Esophagus muscularis mucosa (tissue), 4 donors: ENCODE measurements at regions not wholly inside any gene's neighbourhood (a gene's known extent, or its start where the extent isn't known, plus 50 kb on each side); places are given as distances from the start of the nearest gene placed in this dataset.

ENCODE experiments used
- DNase-seq: peaks from one replicate; pipeline ENCODE4 v3.0.0-alpha.2; 2017; ENCODE audit errors: extremely low spot score
- H3K27ac ChIP-seq, 4 donors: fragments of 200-600 bp; sonication (generic); replicated peaks in 1 of 4; 1 replicate in 3 of 4; 2 replicates in 1 of 4; pipeline ENCODE4 v1.5.1; 2016 to 2019; ENCODE audit warnings: mild to moderate bottlenecking in 1 of 4
- H3K27me3 ChIP-seq, 4 donors: fragments of 200-600 bp; sonication (generic); one replicate each; pipeline versions ENCODE4 v1.5.1 to v1.6.0; 2016 to 2019
- H3K36me3 ChIP-seq, 4 donors: fragments of 200-600 bp; sonication (generic); one replicate each; pipeline ENCODE4 v1.5.1; 2016 to 2019
- H3K4me1 ChIP-seq, 4 donors: fragments of 200-600 bp; sonication (generic); one replicate each; pipeline ENCODE4 v1.5.1; 2016 to 2019
- H3K4me3 ChIP-seq, 4 donors: fragments of 200-600 bp; sonication (generic); 1 replicate in 2 of 4; 2 replicates in 2 of 4; pipeline ENCODE4 v1.5.1; 2016 to 2019; ENCODE audit warnings: mild to moderate bottlenecking in 4 of 4, moderate library complexity in 1 of 4
- H3K9me3 ChIP-seq, 4 donors: fragments of 200-600 bp; sonication (generic); 1 replicate in 3 of 4; 2 replicates in 1 of 4; pipeline ENCODE4 v1.5.1; 2016 to 2019
- EP300 ChIP-seq: sonication (generic); formaldehyde crosslinking; IDR thresholded peaks from one replicate; pipeline ENCODE4 v1.6.1; 2017; ENCODE audit warnings: antibody characterized with exemption
- POLR2A ChIP-seq: fragments of 450-650 bp; IDR thresholded peaks from one replicate; pipeline ENCODE4 v1.6.1; 2017; ENCODE audit warnings: antibody characterized with exemption, moderate library complexity, mild to moderate bottlenecking, low read depth
- POLR2AphosphoS5 ChIP-seq, 2 donors: sonication (generic); formaldehyde crosslinking; IDR thresholded peaks; one replicate each; pipeline ENCODE4 v1.6.1; 2017; ENCODE audit warnings: antibody characterized with exemption in 2 of 2
- WGBS: methylation state at CpG from one replicate; pipeline ENCODE4 v1.1.5; 2018; 5-methylcytosine and 5-hydroxymethylcytosine counted together
- intact Hi-C: fragments of 100-400 bp; cut with DNase I; formaldehyde crosslinking; loops from one replicate; pipeline ENCODE4 v1.15.1; 2023
- TF ChIP-seq, protein P1 (sequence below), 3 experiments: fragments of 200-600 bp in 2 of 3; fragments of 450-650 bp in 1 of 3; sonication (generic) in 2 of 3; IDR thresholded peaks; one replicate each; pipeline ENCODE4 v1.5.1; 2017 to 2019; ENCODE audit warnings: antibody characterized with exemption in 3 of 3, mild to moderate bottlenecking in 2 of 3, moderate library complexity in 1 of 3

DNA sequence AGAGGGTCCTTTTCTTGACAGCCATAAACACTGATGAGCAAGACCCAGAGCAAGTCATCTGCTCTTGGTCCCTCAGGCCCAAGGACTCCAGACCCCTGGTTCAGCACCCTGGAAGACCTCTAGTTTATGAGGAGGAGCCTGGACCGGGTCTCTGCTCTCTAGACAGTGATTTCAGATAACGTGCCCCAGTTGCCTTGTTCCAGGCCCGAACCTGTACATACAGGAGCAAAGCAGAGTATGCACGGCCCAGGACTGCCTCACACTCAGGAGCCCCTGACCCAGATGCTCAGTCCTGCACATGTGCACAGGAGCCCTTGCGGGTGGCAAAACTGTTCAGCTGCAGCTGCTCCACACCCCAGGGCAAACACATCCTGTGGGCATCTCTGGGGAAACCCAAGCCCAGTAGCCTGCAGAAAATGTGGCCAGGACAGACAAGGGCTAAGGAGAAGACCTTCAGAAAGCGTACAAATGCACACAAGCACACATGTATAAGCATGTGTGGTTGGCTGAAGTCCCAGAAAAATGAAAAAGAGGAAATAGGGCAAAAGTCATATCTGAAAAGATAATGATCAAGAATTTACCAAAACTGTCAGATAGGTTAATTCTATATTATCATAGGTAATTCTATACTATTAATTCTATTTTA, 59.9 kb upstream of the CORO2B start:
- no peaks in the 10 kb centered on the region for H3K9me3 ChIP-seq
- DNase-seq = no peak
- H3K27ac ChIP-seq = no peak overlapping the region
- intact Hi-C loops = no loop called here
- H3K36me3 ChIP-seq = no peaks in the 10 kb centered on the region
- H3K4me3 ChIP-seq = no peak overlapping the region
- TF ChIP-seq POLR2A (no peak), POLR2AphosphoS5 (IDR thresholded peaks at IDR 0.05) (no peak), EP300 (no peak)
- TF ChIP-seq, protein P1, sequence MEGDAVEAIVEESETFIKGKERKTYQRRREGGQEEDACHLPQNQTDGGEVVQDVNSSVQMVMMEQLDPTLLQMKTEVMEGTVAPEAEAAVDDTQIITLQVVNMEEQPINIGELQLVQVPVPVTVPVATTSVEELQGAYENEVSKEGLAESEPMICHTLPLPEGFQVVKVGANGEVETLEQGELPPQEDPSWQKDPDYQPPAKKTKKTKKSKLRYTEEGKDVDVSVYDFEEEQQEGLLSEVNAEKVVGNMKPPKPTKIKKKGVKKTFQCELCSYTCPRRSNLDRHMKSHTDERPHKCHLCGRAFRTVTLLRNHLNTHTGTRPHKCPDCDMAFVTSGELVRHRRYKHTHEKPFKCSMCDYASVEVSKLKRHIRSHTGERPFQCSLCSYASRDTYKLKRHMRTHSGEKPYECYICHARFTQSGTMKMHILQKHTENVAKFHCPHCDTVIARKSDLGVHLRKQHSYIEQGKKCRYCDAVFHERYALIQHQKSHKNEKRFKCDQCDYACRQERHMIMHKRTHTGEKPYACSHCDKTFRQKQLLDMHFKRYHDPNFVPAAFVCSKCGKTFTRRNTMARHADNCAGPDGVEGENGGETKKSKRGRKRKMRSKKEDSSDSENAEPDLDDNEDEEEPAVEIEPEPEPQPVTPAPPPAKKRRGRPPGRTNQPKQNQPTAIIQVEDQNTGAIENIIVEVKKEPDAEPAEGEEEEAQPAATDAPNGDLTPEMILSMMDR (IDR thresholded peaks at IDR 0.05) = no peak
- H3K27me3 ChIP-seq = no peaks in the 10 kb centered on the region
- peaks cover 12 to 24% (median 21%) of the 10 kb centered on the region in 4 donors for H3K4me1 ChIP-seq
- 76% methylated on average over 4 of the region's 6 CpGs for WGBS

DNA sequence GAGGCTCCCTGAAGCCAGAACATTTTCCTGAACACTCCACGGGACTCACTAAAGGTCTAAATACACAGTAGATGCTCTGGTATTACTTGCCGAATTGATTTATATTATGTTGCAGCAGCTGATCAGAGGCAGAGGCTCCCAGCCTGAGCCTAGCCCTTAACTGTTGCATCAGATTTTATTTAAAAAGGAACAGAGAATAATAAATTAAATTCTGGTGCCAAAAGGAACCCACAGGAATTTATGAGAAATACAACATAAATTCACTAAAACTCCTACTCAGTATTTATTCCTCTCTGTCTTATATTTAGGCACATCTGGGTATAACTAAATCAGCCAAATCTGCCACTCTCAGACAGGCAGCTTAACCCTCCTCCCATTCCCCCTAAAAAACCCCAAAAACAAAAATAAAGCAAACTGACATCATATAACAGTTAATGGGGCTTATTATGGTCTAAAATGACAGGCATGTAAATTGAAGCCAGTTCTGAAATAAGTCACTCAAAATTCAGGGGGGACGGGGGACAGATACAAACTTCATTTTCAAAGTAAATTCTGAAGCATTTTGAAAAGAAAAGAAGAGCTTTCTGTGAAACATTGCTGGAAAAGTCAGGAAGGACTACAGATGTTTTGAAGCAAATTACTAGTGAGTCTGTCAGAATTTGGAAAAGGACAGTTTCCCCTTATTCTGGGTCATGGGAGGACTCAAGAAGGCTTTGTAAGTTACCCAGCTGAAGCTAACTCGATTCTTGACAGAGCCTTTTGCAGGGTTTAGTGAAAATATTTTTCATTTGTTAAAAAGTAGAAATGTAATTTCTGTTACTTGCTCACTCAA, 53.8 kb upstream of the CORO2B start:
- Histone ChIP-seq H3K9me3 (no peaks in the 10 kb centered on the region), H3K27me3 (no peaks in the 10 kb centered on the region), H3K4me3 (no peak overlapping the region), H3K27ac (peak overlapping the region in 3 of 4 donors; percentile 33 to 41 (median 41)), H3K36me3 (no peaks in the 10 kb centered on the region), H3K4me1 (peaks cover 0 to 8% (median 0%) of the 10 kb centered on the region in 4 donors)
- intact Hi-C loops = no loop called here
- no peak for DNase-seq
- TF ChIP-seq EP300 = no peak
- 58% methylated on average over 4 of the region's 4 CpGs for WGBS

DNA sequence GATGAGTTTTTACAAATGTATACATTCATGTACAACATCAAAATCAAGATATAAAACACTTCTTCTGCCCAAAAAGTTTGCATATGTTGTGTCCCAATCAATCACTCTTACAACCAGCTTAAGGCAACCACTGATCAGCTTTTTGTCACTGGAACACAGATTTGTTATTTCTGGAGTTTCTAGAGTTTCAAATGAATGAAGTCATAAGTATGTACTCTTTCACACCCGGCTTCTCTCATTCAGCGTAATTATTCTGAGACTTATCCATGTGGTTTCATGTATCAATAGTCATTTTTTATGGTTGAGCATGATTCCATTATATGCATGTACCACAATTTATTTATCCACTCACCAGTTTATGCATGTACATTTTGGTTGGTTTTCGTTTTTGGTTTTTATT, 53.0 kb upstream of the CORO2B start:
- peaks cover 0 to under 1% (median 0%) of the 10 kb centered on the region in 4 donors for H3K9me3 ChIP-seq
- intact Hi-C loops = no loop called here
- 85% methylated on average over 3 of the region's 3 CpGs for WGBS
- no peaks in the 10 kb centered on the region for H3K27me3 ChIP-seq
- H3K4me1 ChIP-seq = peaks cover 0 to 8% (median 0%) of the 10 kb centered on the region in 4 donors
- TF ChIP-seq EP300 = no peak
- TF ChIP-seq POLR2AphosphoS5 (IDR thresholded peaks at IDR 0.05) = no peak
- TF ChIP-seq POLR2A = no peak
- TF ChIP-seq, protein P1 (IDR thresholded peaks at IDR 0.05) = no peak
- H3K36me3 ChIP-seq = no peaks in the 10 kb centered on the region
- no peak for DNase-seq
- H3K4me3 ChIP-seq = no peak overlapping the region
- peak overlapping the region in 1 of 4 donors; percentile 33 for H3K27ac ChIP-seq

DNA sequence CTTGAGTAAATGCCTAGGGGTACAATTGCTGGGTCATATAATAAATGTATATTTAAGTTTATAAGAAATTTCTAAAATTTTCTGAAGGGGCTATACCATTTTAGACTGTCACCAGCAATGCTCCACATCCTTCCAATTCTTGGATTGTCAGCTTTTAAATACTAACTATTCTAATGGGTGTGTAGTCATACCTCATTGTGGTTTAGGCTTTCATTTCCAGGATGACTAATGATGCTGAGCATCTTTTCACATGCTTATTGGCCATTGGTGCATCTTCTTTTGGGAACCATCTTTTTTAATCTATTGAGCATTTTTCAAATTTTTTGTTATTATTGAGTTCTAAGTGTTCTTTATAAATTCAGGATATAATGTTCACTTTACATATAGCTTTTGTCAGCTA, 52.5 kb upstream of the CORO2B start:
- DNase-seq = no peak
- intact Hi-C loops = no loop called here
- no peaks in the 10 kb centered on the region for H3K36me3 ChIP-seq
- TF ChIP-seq POLR2A (no peak), POLR2AphosphoS5 (IDR thresholded peaks at IDR 0.05) (no peak), EP300 (no peak)
- TF ChIP-seq, protein P1 (IDR thresholded peaks at IDR 0.05) = no peak
- peaks cover 0 to 8% (median 0%) of the 10 kb centered on the region in 4 donors for H3K4me1 ChIP-seq
- H3K4me3 ChIP-seq = no peak overlapping the region
- peaks cover 0 to 5% (median 0%) of the 10 kb centered on the region in 4 donors for H3K9me3 ChIP-seq
- no peak overlapping the region for H3K27ac ChIP-seq
- H3K27me3 ChIP-seq = no peaks in the 10 kb centered on the region

DNA sequence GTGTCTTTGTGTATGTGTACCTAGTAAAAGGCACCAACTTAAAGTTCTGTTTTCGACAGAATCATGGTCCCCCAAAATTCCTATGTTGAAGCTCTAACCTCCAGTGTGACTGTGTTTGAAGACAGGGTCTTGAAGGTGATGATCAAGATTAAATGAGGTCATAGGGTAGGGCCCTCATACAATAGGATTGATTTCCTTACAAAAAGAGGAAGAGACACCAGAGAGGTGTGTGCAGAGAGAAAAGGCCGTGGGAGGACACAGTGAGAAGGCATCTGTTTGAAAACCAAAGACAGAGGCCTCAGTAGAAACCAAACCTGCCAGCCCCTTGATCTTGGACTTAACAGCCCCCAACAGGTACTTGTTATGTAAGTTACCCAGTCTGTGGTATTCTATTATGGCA, 52.0 kb upstream of the CORO2B start:
- DNase-seq = no peak
- Histone ChIP-seq H3K4me1 (peaks cover 0 to 8% (median 0%) of the 10 kb centered on the region in 4 donors), H3K36me3 (no peaks in the 10 kb centered on the region), H3K27ac (no peak overlapping the region), H3K4me3 (no peak overlapping the region), H3K9me3 (peaks cover 0 to 10% (median 0%) of the 10 kb centered on the region in 4 donors), H3K27me3 (no peaks in the 10 kb centered on the region)
- TF ChIP-seq, protein P1 (IDR thresholded peaks at IDR 0.05) = no peak
- TF ChIP-seq EP300 (no peak), POLR2AphosphoS5 (IDR thresholded peaks at IDR 0.05) (no peak), POLR2A (no peak)
- intact Hi-C loops = no loop called here
- 95% methylated on average over 2 of the region's 2 CpGs for WGBS
